HCT116 (cell line): ENCODE measurements at regions not wholly inside any gene's neighbourhood (a gene's known extent, or its start where the extent isn't known, plus 50 kb on each side); places are given as distances from the start of the nearest gene placed in this dataset.

Source experiments
- CTCF ChIP-seq, 3 experiments: fragments of 200-600 bp in 1 of 3; sonication (generic) in 1 of 3; IDR thresholded peaks in 2 of 3; conservative IDR thresholded peaks in 1 of 3; 2 replicates each; pipeline ENCODE4 v1.5.1; 2012 to 2017; ENCODE audit warnings: low read depth in 2 of 3, low read length in 2 of 3, antibody characterized with exemption in 1 of 3, borderline replicate concordance in 1 of 3, control low read depth in 1 of 3, mild to moderate bottlenecking in 1 of 3, mixed read lengths in 1 of 3, mixed run types in 1 of 3, moderate library complexity in 1 of 3; ENCODE audit not compliant: insufficient read depth in 1 of 3
- MAX ChIP-seq: IDR thresholded peaks from 2 replicates; pipeline ENCODE4 v1.6.1; 2012
- POLR2AphosphoS5 ChIP-seq: IDR thresholded peaks from 2 replicates; pipeline ENCODE4 v1.6.1; 2011; ENCODE audit warnings: mild to moderate bottlenecking, low read depth, low read length, moderate library complexity
- SP1 ChIP-seq: IDR thresholded peaks from 2 replicates; pipeline ENCODE4 v1.6.1; 2012; ENCODE audit warnings: low read depth
- SRF ChIP-seq: IDR thresholded peaks from 2 replicates; pipeline ENCODE4 v1.6.1; 2012; ENCODE audit warnings: low read depth
- ZFX ChIP-seq: fragments of 450-650 bp; IDR thresholded peaks from 2 replicates; pipeline ENCODE4 v1.6.1; 2017

DNA sequence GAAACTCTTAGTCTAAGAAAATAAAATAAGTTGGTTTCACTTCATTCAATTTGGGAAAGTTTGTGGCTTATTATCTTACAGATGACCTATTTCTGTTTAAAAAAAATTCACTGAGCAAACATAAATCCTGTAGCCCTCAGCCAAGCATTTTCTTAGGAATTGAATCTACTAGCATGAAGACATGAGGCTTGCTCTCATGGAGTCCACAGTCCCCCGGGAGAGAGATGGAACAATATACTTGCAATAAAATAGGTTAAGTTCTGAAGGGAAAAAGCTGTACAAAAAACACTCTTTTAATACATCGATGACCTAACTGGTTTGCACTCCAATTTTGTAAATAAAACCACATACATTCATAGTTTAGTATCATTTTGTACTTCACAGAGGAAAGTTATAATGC, 642.6 kb upstream of the FAM241A start:
- TF ChIP-seq CTCF (IDR thresholded peaks at IDR 0.05 in 2 of 3, conservative IDR thresholded peaks at IDR 0.05 in 1 of 3; ENCODE audit: borderline replicate concordance in 1 of 3, insufficient read depth in 1 of 3, low read depth in 2 of 3, low read length in 2 of 3) (no peak), SRF (no peak), ZFX (no peak), SP1 (no peak), POLR2AphosphoS5 (no peak), MAX (no peak)
